Fibroblast of villous mesenchyme (primary cell): ENCODE measurements at regions not wholly inside any gene's neighbourhood (a gene's known extent, or its start where the extent isn't known, plus 50 kb on each side); places are given as distances from the start of the nearest gene placed in this dataset.

Source experiments
- DNase-seq: peaks from one replicate; pipeline ENCODE4 v3.0.0-alpha.2; 2010; ENCODE audit warnings: low read depth
- H3K4me3 ChIP-seq: 2 replicates; pipeline ENCODE4 v1.5.1; 2011; ENCODE audit warnings: low read depth, mild to moderate bottlenecking, low read length
- CTCF ChIP-seq: IDR thresholded peaks from 2 replicates; pipeline ENCODE4 v1.5.1; 2012; ENCODE audit warnings: low read depth, mild to moderate bottlenecking, low read length; ENCODE audit not compliant: insufficient read depth

- no peak overlapping the region for H3K4me3 ChIP-seq
- TF ChIP-seq CTCF, result no peak
- no peak for DNase-seq
These were observed 278.6 kb downstream of the CBLN1 start for GRCh38 chr16:49003022-49003421.

GRCh38 chr16:49000594-49000993 is 281.0 kb downstream of the CBLN1 start:
- no peak overlapping the region for H3K4me3 ChIP-seq
- DNase-seq, result no peak
- peak; percentile 34 for TF ChIP-seq CTCF

- DNase-seq, result no peak
- no peak overlapping the region for H3K4me3 ChIP-seq
- TF ChIP-seq CTCF, result no peak
These were observed 282.1 kb downstream of the CBLN1 start for GRCh38 chr16:48999508-48999907.

- no peak for DNase-seq
- no peak overlapping the region for H3K4me3 ChIP-seq
- TF ChIP-seq CTCF, result no peak
These were observed 282.6 kb downstream of the CBLN1 start for GRCh38 chr16:48999044-48999443.

- no peak for DNase-seq
- no peak overlapping the region for H3K4me3 ChIP-seq
- TF ChIP-seq CTCF, result no peak
These were observed 283.7 kb downstream of the CBLN1 start for GRCh38 chr16:48997946-48998345.

GRCh38 chr16:48997081-48997615 is 284.5 kb downstream of the CBLN1 start:
- DNase-seq, result no peak
- no peak for TF ChIP-seq CTCF
- no peak overlapping the region for H3K4me3 ChIP-seq

GRCh38 chr16:48978501-48978900 is 303.1 kb downstream of the CBLN1 start:
- no peak overlapping the region for H3K4me3 ChIP-seq
- TF ChIP-seq CTCF, result no peak
- DNase-seq, result no peak
